ENCODE measurements at regions not wholly inside any gene's neighbourhood (a gene's known extent, or its start where the extent isn't known, plus 50 kb on each side); places are given as distances from the start of the nearest gene placed in this dataset.

GRCh38 chr15:47517737-47518136 lies 199.6 kb upstream of the SEMA6D start:
- no peak for TF ChIP-seq CTCF (IDR thresholded peaks at IDR 0.05; ENCODE audit: control extremely low read depth in 1 of 3, insufficient read depth in 1 of 3, low read depth in 1 of 3, low read length in 3 of 3)
- no peak for TF ChIP-seq JUN (IDR thresholded peaks at IDR 0.05; ENCODE audit: low read depth, low read length)
- no peak for TF ChIP-seq RFX5 (IDR thresholded peaks at IDR 0.05; ENCODE audit: borderline replicate concordance, low read depth, low read length)
- TF ChIP-seq NANOG (IDR thresholded peaks at IDR 0.05; ENCODE audit: insufficient read depth, low read depth, low read length, poor library complexity, severe bottlenecking) = no peak

Data from H1 (cell line).